ENCODE measurements at regions not wholly inside any gene's neighbourhood (a gene's known extent, or its start where the extent isn't known, plus 50 kb on each side); places are given as distances from the start of the nearest gene placed in this dataset.
"Not testable (repeated sequence)": the region's sequence is repeated elsewhere in the genome, so short reads cannot be mapped to it uniquely, and the experiment has no call there.

DNA sequence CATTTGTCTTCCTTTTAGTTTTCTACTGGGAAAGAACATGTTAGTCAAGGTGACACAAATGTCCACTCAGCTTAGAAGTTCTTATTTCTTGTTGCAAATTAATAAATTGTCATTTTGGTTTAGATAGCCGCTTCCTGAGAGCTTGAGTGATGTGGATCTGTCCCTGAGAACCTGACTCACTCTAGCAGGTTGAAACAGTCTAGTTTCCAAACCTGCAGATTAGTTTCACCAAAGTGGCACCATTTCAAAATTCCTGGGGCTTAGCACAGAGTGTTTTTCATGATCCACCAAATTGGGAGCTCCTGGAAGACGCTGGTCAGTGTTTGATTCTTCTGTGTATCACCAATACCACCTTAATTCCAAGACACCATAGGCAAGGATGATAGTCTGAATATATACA, 119.4 kb upstream of the TSC22D1 start:
- no peak for DNase-seq

DNA sequence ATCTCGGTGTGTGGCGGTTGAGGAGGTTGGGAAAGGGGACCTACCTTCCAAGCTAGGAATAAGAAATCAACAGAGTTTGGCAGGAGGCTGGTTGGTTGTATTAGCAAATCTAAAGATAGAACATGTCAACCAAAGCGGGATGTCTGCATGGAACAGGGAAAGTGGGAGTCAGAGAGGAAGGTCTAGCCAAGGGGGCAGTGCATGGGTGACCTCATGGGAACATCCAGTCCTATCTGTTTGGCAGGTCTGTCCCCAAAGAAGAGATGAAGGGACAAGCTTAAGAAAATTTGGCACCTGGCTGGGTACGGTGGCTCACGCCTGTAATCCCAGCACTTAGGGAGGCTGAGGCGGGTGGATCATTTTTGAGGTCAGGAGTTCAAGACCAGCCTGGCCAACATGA, 118.7 kb upstream of the TSC22D1 start:
- DNase-seq, result no peak

DNA sequence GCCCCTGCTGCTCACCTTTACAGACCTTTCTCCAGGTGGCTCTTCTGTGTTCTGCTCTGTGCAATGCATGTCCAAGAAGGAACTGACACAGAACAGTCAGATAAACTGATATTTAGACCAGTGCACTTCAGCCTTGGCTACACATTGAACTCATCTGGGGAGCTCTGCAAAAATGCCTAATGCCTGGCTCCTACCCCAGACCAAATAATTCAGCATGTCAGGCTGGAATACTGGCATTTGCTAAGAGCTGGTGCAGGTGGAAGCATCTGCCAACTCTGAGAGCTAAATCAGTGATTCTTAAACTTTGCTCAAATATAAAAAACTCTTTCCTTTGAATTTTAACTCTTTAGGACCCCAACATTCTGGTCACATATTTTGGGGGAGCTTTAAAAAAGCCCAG, 118.2 kb upstream of the TSC22D1 start:
- no peak for DNase-seq

DNA sequence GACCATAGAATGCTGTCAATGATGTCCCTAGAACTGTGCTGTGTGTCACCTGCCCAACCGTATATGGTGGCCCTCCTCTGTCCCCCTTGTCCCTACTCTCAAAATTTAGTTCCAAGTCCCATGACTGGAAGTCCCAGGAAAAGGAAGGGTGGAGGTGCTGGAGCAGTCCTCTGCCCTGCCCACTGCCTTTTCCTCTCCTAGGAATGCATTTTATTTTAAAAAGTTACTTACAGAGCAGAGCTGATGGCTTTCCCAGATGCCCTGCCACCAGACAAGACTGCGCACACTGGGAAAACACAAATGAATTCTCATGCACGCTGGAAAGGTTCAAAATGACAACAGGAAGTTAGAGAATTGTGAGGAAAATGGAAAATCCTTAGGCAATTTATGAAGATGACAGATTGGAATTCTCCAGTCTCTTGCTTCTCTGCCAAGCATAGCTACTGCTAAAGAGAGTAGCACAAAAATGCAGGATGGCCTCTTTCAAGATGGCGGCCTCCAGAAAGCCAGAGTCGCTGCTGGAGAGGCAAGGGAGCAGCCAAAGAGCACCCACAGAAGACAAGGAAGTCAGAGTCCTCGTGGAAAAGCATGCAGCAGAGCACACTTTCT, 117.1 kb upstream of the TSC22D1 start:
- DNase-seq, result no peak

DNA sequence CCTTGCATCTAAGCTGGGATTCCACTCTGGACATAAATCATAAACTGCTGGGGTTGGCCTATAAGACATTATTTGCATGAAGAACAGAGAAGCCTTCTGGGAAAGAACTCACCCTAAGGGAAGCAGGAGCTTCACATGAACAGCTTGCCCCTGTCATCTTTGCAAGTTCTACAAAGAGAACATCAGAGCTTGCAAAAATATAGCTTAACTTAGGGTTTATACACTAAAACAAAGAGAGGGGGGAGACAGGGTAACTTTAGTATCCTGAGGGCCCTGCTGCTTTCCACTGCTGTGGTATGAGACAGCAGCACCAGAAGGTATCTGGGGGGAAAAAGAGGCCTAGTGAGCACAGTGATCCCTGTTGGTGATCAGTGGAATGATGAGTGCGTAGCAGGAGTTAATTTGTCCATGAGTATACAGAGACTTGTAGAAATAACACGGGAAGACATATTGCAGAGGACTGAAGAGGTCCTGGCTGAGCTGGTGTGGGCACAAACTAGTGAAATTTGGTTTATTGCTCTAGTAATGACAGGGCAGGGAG, 116.1 kb upstream of the TSC22D1 start:
- peak; percentile 62 for DNase-seq

DNA sequence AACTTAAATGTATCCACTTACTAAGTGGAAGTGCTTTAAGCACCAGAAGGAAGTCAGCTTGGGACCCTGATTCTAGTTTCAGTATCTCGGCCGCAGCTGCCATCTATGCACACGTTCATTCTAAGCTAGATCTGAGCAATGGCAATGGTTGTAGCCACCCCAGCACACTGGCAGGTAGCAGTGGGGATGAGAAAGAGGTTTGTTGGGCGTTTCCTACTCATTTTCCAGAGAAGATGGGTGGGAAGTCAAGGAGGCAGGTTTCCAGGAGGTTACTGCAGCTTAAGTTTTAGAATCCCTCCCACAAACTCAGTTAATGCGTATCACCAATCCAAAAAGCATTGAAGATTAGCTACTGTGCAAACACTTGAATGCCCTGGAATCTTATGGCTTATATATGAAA, 114.2 kb upstream of the TSC22D1 start:
- no peak for DNase-seq

DNA sequence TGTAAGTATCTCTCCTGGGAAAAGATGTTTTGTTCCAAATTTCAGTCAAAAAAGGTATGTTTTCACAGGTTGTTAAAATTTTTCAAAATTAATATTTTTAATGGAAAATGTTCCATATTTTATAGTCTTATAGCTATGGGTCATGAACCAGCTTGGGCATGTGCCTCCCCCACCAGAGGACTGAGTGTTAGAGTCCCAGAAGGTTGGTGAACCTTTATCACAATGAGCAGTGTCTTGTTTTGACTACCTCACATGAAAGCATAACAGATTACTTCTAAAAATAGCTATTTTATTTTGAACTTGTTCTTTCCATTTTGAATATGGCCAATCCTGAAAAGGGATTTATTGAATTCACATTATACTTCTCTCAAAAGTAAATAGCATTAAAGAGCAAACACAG, 112.5 kb upstream of the TSC22D1 start:
- no peak for DNase-seq

DNA sequence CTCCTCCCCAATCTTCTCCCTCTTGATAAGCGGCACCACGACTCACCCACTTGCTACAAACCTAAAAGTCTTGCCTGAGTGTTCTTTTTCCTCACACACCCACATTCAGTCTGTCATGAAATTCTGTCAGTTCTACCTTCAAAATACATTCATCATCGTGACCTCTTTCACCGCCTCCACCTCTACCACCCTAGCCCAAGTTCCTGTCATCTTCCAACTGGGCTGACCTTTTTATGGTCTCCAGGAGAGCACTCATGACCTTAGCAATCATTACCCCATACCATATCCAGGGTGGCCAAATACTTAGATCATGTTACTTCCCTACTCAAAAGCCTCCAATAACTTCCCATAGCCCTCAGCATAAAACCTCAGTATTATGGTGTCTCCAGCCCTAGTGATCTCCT, 110.4 kb upstream of the TSC22D1 start:
- no peak for DNase-seq

DNA sequence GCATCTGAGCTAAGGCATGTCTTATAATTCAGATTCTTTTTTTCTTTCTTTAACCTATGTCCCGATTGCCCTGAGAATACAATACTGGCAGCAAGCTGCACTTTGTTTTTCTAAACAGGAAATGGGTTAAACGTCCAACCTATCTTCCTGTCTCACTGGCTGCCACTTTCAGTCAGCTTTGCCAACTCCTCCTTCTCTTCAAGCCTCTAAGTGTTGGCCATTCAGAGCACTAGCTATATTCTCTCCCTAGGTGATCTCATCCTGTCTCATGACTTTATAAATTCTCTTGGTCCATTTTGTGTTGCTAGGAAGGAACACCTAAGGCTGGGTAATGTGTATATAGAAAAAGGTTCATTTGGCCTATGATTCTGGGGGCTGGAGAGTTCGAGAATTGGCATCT, 109.5 kb upstream of the TSC22D1 start:
- no peak for DNase-seq

DNA sequence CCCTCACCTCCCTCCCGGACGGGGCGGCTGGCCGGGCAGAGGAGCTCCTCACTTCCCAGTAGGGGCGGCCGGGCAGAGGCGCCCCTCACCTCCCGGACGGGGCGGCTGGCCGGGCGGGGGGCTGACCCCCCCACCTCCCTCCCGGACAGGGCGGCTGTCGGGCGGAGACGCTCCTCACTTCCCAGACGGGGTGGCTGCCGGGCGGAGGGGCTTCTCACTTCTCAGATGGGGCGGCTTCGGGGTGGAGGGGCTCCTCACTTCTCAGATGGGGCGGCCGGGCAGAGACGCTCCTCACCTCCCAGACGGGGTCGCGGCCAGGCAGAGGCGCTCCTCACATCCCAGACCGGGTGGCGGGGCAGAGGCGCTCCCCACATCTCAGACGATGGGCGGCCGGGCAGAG, 106.3 kb upstream of the TSC22D1 start:
- DNase-seq, result not testable (repeated sequence)

DNA sequence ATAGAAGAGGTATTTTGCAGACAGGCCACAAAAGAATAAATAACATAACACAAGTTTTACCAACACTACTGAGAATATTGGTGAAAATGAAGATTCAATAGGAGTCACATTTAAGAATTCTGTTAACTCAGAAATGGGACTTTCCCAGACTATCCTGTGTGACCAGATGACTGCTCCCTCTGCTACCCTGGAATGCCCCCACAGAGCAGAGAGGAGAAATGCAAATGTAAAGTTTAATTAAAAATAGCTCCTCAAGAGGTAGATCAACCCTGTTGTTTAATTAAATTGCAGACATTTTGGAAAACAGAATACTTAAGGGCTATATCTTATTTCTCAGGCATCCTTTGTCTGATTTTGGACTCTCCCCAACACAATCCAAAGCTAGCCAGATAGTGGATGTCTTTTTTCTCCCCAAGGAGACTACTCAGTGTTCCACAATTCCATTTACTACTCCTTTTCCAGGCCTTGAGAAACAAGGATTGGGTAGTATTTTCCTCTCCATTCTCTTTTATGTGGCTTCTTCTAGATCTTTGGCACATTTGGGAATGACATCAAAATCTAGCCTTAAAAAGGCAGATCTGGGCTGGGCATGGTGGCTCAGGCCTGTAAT, 104.7 kb upstream of the TSC22D1 start:
- peak; percentile 28 for DNase-seq

DNA sequence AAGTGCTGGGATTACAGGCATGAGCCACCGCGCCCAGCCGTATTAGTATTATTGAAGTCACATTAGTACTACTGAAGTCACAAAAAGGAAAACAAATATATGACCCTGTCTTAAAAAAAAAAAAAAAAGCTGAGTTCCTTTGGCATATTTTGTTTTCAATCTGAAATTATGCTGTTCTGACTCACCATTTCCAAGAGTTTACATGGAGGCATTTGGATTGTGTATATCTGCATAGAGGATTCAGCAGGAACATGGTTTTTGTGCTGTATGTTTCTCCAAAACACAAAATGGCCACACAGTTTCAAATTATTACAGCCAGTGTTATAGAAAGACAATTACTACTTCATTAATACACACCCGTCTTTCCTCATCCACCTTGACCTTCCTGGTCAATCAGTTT, 103.5 kb upstream of the TSC22D1 start:
- peak; percentile 21 for DNase-seq

DNA sequence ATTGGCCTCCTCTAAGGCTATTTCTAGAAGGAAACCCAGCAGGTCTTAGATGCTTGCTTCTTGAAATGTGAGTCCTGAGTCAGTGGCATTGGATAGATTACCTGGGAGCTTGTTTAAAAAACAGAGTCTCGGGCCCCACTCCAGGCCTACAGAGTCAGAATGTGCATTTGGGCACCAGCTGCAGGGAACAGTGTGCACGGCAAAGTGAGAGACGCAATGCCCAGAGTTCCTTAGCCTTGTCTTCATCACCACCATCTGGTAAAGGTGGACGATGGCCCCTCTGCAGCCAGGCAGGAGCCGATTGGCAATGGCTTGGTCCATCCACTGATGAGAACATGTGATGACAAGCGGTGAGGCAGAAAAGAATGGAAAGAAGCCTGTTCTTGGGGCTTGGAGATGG, 102.1 kb upstream of the TSC22D1 start:
- no peak for DNase-seq

DNA sequence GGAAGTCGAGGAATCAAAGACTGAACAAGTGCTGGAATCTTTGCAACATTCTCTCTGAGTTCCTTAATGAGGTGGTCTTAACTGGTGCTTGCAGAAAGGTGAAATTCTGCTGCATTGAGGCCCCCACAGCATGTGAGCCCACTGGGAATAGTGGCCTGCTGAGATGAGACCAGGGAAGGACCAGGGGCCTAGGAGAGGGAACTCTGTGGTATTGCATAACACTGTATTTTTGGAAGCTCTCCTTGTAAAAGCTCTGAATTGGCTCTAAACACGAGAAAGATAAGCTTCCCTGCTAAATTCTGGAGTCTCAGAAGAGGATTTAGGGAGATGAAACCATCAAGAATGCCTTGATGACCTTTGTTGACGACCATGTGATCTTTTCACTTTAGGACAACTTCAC, 100.4 kb upstream of the TSC22D1 start:
- no peak for DNase-seq

DNA sequence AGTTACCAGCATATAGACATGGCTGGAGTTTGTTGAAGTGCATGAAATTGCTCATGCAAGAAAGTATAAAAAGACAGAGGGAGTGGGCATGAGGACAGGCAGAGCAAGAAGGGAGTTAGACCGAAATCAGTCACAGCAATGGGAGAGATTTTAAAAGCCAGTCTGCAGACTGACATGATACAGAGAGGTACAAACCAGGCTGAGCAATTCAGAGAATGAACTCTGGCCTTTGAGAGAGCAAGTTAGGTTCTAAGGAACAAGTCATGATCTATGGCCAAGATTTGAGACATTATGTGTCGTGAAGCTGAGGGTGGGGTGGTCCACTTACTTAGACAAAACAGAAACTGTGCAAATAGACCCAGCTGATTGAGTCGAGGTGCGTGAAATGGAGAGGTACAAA, 93.4 kb upstream of the TSC22D1 start:
- DNase-seq, result no peak

DNA sequence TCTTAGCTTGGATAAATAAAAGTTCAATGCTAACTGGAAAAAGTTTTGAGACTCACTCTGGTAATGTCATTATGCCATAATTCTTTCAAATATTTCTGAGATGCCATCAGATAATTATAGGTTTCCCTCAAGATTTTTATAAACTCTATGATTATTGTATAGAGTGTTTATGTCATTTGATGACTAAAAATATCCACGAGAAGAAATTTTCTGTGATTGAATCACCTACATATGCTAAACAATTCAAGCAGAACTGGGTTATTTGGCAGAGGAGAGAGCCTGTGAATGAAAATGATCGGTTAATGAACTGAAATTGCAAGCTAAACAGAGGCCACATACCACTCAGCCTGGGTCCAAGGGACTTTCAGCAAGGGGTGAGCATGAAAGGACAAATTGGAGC, 92.6 kb upstream of the TSC22D1 start:
- DNase-seq, result peak; percentile 82

DNA sequence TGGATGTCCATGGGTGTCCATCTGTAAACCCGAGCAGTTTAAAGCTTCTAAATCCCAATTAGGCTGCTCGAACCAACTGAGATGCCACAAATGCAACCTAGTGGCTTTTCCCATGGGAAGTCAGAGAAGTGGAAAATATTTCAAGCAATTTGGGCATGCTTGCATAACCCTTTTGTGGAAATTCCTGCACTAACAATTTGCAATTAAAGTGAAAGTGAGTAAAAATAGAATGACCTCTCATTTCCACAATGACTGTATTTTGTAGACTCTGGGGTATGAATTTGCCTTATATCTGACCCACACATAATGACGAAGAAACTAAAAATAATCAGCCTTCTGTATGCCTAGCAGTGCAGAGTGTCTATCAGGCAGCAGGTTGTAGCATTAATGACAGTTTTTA, 91.8 kb upstream of the TSC22D1 start:
- peak; percentile 69 for DNase-seq

DNA sequence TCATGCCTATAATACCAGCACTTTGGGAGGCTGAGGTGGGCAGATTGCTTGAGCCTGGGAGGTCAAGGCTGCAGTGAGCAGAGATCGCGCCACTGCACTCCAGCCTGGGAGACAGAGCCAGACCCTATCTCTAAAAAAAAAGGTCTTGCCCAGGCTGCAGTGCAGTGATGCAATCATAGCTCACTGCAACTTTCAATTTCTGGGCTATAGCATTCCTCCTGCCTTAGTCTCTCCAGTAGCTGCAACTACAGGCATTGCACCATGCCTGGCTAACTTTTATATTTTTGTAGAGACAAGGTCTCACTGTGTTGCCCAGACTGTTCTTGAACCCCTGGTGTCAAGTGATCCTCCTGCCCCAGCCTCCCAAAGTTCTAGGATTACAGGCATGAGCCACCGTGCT, 90.4 kb upstream of the TSC22D1 start:
- peak; percentile 81 for DNase-seq

DNA sequence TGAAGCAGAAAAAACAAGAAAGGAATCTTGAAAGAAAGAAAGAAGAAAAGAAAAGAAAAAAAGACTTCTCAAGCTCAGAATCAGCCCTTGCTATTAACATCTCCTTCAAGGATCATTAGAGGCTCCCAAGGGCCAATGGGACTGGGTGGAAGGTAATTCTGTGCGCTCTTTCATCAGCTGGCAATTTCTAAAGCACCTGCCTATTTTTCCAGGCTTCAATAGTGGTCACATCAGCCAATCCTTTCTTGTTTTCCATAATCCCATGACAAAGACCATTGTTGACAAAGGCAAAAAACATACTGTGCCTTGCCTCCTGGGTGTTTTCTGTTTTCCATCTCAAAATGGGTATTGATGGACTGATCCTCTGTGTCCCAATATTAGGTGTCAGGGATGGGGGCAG, 88.2 kb upstream of the TSC22D1 start:
- DNase-seq, result no peak

DNA sequence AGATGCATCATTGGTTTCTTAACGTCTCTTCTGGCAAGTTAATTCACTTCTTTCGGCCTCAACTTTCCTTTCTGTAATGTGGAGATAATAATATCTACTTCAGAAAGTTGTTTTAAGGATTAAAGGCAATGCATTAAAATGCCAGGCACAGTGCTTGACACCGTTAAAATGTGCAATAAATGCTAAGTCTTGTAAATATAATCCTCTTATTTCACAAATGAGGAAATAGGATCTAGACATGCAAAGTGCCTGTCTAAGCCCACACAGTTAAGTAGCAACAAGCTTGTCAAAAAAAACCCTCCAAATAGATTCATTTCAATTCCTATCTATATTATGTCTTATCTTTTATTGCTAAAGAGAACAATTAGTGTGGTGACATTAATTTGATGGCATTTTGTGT, 86.4 kb upstream of the TSC22D1 start:
- no peak for DNase-seq

DNA sequence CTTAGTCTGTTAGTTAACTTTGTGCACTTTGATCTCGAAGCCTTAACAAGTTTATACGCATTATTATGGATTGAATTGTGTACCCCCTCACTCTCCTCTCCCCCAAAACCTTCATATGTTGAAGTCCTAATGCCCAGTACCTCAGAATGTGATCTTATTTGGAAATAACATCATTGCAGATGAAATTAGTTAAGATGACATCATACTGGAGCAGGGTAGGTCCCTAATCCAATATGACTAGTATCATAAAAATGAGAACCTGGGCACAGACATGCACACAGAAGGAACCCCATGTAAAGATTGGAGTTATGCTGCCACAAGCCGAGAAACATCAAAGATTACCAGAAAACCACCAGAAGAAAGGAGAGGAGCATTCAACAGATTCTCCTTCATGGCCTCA, 85.8 kb upstream of the TSC22D1 start:
- DNase-seq, result no peak

DNA sequence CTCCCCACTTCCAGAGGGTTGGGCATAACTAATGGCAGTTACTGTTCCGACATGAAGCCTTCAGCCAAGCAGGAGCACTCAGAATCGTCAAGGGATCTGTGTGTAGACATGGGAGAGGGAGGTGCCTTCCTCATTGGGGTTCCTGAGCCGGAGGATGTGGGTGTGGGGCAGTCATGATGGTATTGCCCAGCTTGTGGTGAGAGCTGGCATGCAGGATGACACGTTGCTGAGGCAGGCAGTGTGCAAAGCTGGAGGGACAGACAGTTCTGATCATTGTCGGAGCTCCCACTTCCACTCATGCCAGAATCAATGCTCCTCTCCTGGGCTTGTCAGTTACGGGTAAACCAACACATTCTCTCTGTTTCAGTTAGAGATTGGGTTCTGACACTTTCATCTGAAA, 83.9 kb upstream of the TSC22D1 start:
- DNase-seq, result no peak

DNA sequence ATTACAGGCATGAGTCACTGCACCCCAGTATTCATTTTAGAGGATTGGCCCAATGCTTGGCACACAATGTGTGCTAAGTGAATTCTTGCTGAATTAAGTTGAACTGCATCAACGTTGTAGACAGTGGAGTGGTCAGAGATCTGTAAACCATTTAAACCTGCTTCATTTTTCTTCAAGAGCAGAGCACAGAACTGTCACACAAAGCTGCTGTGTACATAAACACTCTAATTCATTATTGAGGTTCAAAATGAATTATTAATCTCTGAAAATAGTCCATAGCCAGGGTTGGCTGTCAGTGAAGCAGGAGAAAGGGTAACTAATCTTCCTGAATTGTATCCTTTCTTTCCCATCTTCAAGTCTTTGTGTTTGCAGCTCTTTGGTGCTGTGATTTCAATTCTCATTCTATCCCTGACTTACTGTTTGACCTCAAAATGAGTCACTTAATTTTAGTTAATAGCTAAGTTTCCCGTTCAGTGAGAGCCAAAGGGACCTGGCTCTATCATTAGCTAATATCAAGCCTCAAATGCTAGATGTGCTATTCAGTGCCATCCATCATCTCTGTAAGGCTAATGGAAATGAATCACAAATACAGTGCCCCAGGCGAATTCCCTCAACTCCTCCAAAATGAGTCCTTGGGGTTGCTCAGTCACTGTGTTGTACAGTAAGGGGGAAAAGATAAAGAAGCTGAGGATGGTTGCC, 77.0 kb upstream of the TSC22D1 start:
- peak; percentile 58 for DNase-seq

DNA sequence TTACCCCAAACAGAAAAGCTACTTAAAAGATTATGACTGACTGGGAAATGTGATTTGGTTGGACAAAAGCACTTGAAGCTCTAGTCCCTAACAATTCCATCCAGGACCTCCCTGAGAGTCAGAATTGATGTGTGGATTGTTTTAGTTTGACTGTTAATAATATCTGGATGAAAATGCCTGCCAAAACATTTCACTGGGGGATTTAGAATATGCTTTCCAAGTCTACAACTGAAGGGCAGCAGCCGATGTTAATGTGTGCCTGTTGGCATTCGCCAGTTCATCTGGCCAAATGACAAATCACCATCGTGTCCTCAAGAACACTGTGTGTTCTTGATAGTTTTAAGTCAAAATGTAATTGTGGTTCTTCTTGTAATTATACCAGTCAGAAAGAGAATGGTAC, 76.0 kb upstream of the TSC22D1 start:
- DNase-seq, result peak; percentile 38

DNA sequence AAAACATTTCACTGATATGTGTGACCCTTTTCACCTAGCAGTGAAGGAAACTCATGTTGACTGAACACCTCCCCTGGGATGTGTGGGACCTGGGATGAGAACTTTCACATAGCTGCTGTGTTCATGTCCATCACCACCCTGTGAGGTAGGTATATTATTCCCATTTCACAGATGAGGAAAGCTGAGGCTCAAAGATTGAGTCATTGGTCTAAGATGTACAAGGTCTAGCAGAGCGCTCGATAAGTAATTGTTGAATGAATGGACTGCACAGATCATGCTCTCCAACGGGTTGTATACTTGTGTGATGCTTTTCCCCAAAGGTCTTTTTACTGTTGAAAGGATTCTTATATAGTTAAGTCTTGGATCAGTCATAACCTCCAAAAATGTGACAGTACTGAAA, 75.6 kb upstream of the TSC22D1 start:
- DNase-seq, result no peak

All from fibroblast of upper back skin (primary cell).